K562 (cell line): ENCODE measurements at regions not wholly inside any gene's neighbourhood (a gene's known extent, or its start where the extent isn't known, plus 50 kb on each side); places are given as distances from the start of the nearest gene placed in this dataset.

Experiments used
- ATAC-seq: fragments of 200-7000 bp; cut with Tn5 transposase; 3 replicates; pipeline ENCODE4 v1.9.1; 2020; ENCODE audit warnings: moderate library complexity
- BruUV-seq: library from RNA; stranded (reverse); fragments of 400-500 nt; replicated peaks from 2 replicates; lab custom pipeline; 2021; lab: Mats Ljungman, UMichigan
- CTCF ChIA-PET: fragments of 300-600 bp; formaldehyde crosslinking; extraction: SDS; loops from one replicate; lab custom pipeline; 2021; ENCODE audit warnings: low intra/inter-chr PET ratio; lab: Yijun Ruan, JAX
- POLR2A ChIA-PET: fragments of 300-600, 350-650 bp; sonication (Branson Sonifier 250); formaldehyde crosslinking; extraction: SDS; loops from one replicate; lab custom pipeline; 2021; ENCODE audit warnings: antibody characterized with exemption, inconsistent platforms; lab: Yijun Ruan, JAX
- DNase-seq, 4 experiments: peaks; one replicate each; pipeline versions ENCODE4 v3.0.0 to v3.0.0-alpha.2; 2011 to 2018; ENCODE audit warnings: low spot score in 3 of 4, mixed read lengths in 3 of 4; ENCODE audit errors: extremely low read depth in 1 of 4
- FAIRE-seq: peaks from 2 replicates; lab custom pipeline; 2011; peaks lifted over from hg19 to GRCh38; lab: Jason Lieb, UNC
- H2AFZ ChIP-seq: 2 replicates; pipeline ENCODE4 v1.6.0; 2011; ENCODE audit warnings: low read depth, low read length, control low read depth, inconsistent platforms
- H3K27ac ChIP-seq: fragments of 200-600 bp; 3 replicates; pipeline ENCODE4 v1.8.0; 2011; ENCODE audit warnings: low read depth, mild to moderate bottlenecking, control low read depth, inconsistent platforms, low read length, moderate library complexity, mixed read lengths; ENCODE audit errors: extremely low read depth
- H3K27me3 ChIP-seq, 2 experiments: fragments of 300-600 bp in 1 of 2; 2 replicates in 1 of 2; 3 replicates in 1 of 2; pipeline versions ENCODE4 v1.6.0 to v1.8.0; 2011; ENCODE audit warnings: inconsistent platforms in 2 of 2, low read length in 2 of 2, mild to moderate bottlenecking in 1 of 2, mixed read lengths in 1 of 2, moderate library complexity in 1 of 2; ENCODE audit not compliant: control insufficient read depth in 2 of 2, insufficient read depth in 2 of 2
- H3K36me3 ChIP-seq: fragments of 300-600 bp; 3 replicates; pipeline ENCODE4 v1.8.0; 2011; ENCODE audit warnings: mild to moderate bottlenecking, low read length, inconsistent platforms; ENCODE audit not compliant: control insufficient read depth, insufficient read depth
- H3K4me1 ChIP-seq, 2 experiments: fragments of 200-600 bp in 1 of 2; replicated peaks in 1 of 2; 2 replicates in 1 of 2; 3 replicates in 1 of 2; pipeline versions ENCODE4 v1.5.1 to v1.8.0; 2011; ENCODE audit warnings: inconsistent platforms in 2 of 2, low read length in 2 of 2, mild to moderate bottlenecking in 1 of 2, mixed read lengths in 1 of 2, moderate library complexity in 1 of 2; ENCODE audit not compliant: control insufficient read depth in 2 of 2, insufficient read depth in 2 of 2
- H3K4me2 ChIP-seq: 2 replicates; pipeline ENCODE4 v1.6.1; 2011; ENCODE audit warnings: low read length, control low read depth, inconsistent platforms, mixed read lengths; ENCODE audit not compliant: insufficient read depth
- H3K4me3 ChIP-seq: fragments of 200-600 bp; sonication (generic), shearing (Covaris generic); 2 replicates; pipeline ENCODE4 v1.5.1; 2016; ENCODE audit warnings: control low read depth, inconsistent platforms
- H3K79me2 ChIP-seq: fragments of 200-600 bp; 3 replicates; pipeline ENCODE4 v1.8.0; 2011; ENCODE audit warnings: low read length, inconsistent platforms; ENCODE audit not compliant: control insufficient read depth, insufficient read depth
- H3K9ac ChIP-seq, 2 experiments: 2 replicates each; pipeline versions ENCODE4 v1.6.0 to v1.6.1; 2011; ENCODE audit warnings: low read depth in 2 of 2, low read length in 2 of 2, control low read depth in 1 of 2, inconsistent platforms in 1 of 2, mild to moderate bottlenecking in 1 of 2, mixed read lengths in 1 of 2; ENCODE audit not compliant: insufficient read depth in 1 of 2
- H3K9me1 ChIP-seq: one replicate; pipeline ENCODE4 v1.6.0; 2011; ENCODE audit warnings: inconsistent platforms, mild to moderate bottlenecking, low read length, moderate library complexity; ENCODE audit not compliant: control insufficient read depth, insufficient read depth
- H3K9me3 ChIP-seq: replicated peaks from 2 replicates; pipeline ENCODE4 v1.5.1; 2011; ENCODE audit warnings: low read depth, low read length, inconsistent platforms; ENCODE audit not compliant: control insufficient read depth, insufficient read depth
- H4K20me1 ChIP-seq: replicated peaks from 2 replicates; pipeline ENCODE4 v1.6.1; 2011; ENCODE audit warnings: low read length, inconsistent platforms, mixed read lengths; ENCODE audit not compliant: control insufficient read depth, insufficient read depth
- FOXM1 ChIP-seq, 2 experiments: fragments of 450-650 bp in 1 of 2; sonication (generic) in 1 of 2; formaldehyde crosslinking in 1 of 2; IDR thresholded peaks; 2 replicates each; pipeline versions ENCODE4 v1.6.1 to v1.9.0; 2017 to 2022; ENCODE audit warnings: low read depth in 2 of 2, mild to moderate bottlenecking in 2 of 2, missing genetic modification reagents in 1 of 2, moderate library complexity in 1 of 2
- KDM5B ChIP-seq: fragments of 200-600 bp; sonication (generic); IDR thresholded peaks from 2 replicates; pipeline ENCODE4 v1.6.1; 2012; ENCODE audit warnings: low read depth, mild to moderate bottlenecking, moderate library complexity, low read length, control low read depth, inconsistent platforms; ENCODE audit not compliant: insufficient replicate concordance
- XRCC3 ChIP-seq: fragments of 450-650 bp; IDR thresholded peaks from 2 replicates; pipeline ENCODE4 v1.6.1; 2017; ENCODE audit warnings: mild to moderate bottlenecking, moderate library complexity
- XRCC5 ChIP-seq: fragments of 200-400 bp; formaldehyde crosslinking; IDR thresholded peaks from 2 replicates; pipeline ENCODE4 v1.6.1; 2017; ENCODE audit warnings: low read depth, mild to moderate bottlenecking, low read length
- ZNF668 ChIP-seq: fragments of 250-450 bp; sonication (Bioruptor Pico); IDR thresholded peaks from 2 replicates; pipeline ENCODE4 v1.8.0; 2022; ENCODE audit warnings: mild to moderate bottlenecking, inconsistent platforms
- WGBS: fragments of 100-300 bp; shearing (Covaris generic); methylation state at CpG from one replicate; pipeline ENCODE4 v1.1.6; 2016; ENCODE audit warnings: low coverage, mixed read lengths; ENCODE audit not compliant: insufficient coverage; ENCODE audit errors: missing lambda C conversion rate; 5-methylcytosine and 5-hydroxymethylcytosine counted together
- in situ Hi-C: fragments of 300-500 bp; cut with MboI; formaldehyde crosslinking; loops from 4 replicates; pipeline ENCODE4 v1.15.0; 2018; ENCODE audit warnings: inconsistent platforms, mixed read lengths
- intact Hi-C: fragments of 100-400 bp; cut with micrococcal nuclease; formaldehyde crosslinking; loops from 2 replicates; pipeline ENCODE4 v1.14.2; 2022
- TF ChIP-seq, protein P1 (sequence below): fragments of 250-450 bp; sonication (Bioruptor Pico); IDR thresholded peaks from 2 replicates; pipeline ENCODE4 v1.5.0; 2022; ENCODE audit warnings: mild to moderate bottlenecking

DNA sequence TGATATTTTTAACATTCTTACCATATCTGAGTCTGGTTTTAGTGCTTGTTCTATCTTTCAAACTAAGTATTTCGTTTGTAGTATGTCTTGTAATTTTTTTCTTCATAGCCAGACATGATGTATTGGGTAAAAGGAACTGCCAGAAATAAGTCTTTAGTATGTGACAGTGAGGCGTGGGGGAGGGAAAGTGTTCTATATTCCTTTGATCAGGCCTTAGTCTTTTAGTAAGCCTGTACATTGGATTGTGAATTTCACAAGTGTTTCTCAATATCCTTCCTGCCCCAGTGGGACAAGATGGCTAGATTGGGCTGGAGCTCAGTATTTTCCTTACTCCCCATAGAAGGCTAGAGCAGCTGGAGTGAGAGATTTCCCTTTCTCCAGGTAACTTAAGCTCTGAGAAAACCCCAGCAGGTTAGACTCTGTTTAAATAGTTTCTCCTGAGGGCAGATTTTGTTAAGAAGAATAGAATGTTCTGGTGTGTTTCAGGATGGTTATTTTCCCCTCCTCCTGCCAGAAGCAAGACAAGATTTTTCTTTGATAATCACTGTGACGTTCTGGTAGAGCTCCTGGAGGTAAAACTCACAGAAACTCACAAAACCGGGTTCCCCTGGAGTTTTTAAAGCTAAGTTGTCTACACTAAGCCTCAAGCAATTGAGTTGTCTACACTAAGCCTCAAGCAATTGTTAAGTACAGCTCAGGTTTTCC is 140.7 kb upstream of the ARPP21 start:
- Histone ChIP-seq H3K9me1 (no peaks in the 10 kb centered on the region), H3K9me3 (0 out of 2 replicates have a peak, but pooled peaks cover 2% of the 10 kb centered on the region), H3K4me3 (no peak overlapping the region), H2AFZ (no peak overlapping the region), H3K36me3 (no peaks in the 10 kb centered on the region), H4K20me1 (no peaks in the 10 kb centered on the region), H3K27ac (no peak overlapping the region), H3K4me1 (no peaks in the 10 kb centered on the region), H3K9ac (no peak overlapping the region), H3K27me3 (no peaks in the 10 kb centered on the region), H3K79me2 (no peaks in the 10 kb centered on the region), H3K4me2 (no peak overlapping the region)
- no TSS peak for BruUV-seq
- WGBS = 0% methylated on average over 4 of the region's 4 CpGs
- DNase-seq = no peak
- FAIRE-seq = no peak
- in situ Hi-C loops = no loop called here
- no peak for TF ChIP-seq XRCC3
- TF ChIP-seq, protein P1, sequence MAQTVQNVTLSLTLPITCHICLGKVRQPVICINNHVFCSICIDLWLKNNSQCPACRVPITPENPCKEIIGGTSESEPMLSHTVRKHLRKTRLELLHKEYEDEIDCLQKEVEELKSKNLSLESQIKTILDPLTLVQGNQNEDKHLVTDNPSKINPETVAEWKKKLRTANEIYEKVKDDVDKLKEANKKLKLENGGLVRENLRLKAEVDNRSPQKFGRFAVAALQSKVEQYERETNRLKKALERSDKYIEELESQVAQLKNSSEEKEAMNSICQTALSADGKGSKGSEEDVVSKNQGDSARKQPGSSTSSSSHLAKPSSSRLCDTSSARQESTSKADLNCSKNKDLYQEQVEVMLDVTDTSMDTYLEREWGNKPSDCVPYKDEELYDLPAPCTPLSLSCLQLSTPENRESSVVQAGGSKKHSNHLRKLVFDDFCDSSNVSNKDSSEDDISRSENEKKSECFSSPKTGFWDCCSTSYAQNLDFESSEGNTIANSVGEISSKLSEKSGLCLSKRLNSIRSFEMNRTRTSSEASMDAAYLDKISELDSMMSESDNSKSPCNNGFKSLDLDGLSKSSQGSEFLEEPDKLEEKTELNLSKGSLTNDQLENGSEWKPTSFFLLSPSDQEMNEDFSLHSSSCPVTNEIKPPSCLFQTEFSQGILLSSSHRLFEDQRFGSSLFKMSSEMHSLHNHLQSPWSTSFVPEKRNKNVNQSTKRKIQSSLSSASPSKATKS (CRISPR knock-in tag) = no peak
- no peak for TF ChIP-seq KDM5B
- TF ChIP-seq XRCC5 = no peak
- no peak for TF ChIP-seq FOXM1 (IDR thresholded peaks at IDR 0.05; ENCODE audit: low read depth)
- TF ChIP-seq FOXM1 (CRISPR knock-in tag; IDR thresholded peaks at IDR 0.05; ENCODE audit: low read depth) = no peak
- TF ChIP-seq ZNF668 = no peak
- ChIA-PET CTCF (no interaction called here), POLR2A (no interaction called here)
- no peak for ATAC-seq
- intact Hi-C loops = no loop called here
